Activated CD8-positive, alpha-beta memory T cell treated with anti-CD3 and anti-CD28 coated beads, Interleukin-2, amount 10 ng/mL, durations not matched to agents 7 days and 5 days (primary cell): ENCODE measurements at regions not wholly inside any gene's neighbourhood (a gene's known extent, or its start where the extent isn't known, plus 50 kb on each side); places are given as distances from the start of the nearest gene placed in this dataset.

Experiments used
- ATAC-seq: fragments of 150-1000 bp; cut with Tn5 transposase; one replicate; pipeline ENCODE4 v1.10.0; 2021; ENCODE audit warnings: moderate library complexity
- CTCF ChIA-PET: fragments of 350-600 bp; sonication (Branson Sonifier 250); formaldehyde crosslinking; loops from one replicate; lab custom pipeline; 2021; ENCODE audit warnings: antibody characterized with exemption; lab: Charles Lee
- DNase-seq: peaks from one replicate; pipeline ENCODE4 v3.0.0-alpha.2; 2020
- H3K27ac Mint-ChIP-seq: one replicate; pipeline ENCODE4 v1.8.0; 2021; ENCODE audit warnings: mild to moderate bottlenecking, mixed read lengths
- H3K27me3 Mint-ChIP-seq: one replicate; pipeline ENCODE4 v1.8.0; 2021; ENCODE audit warnings: mixed read lengths
- H3K36me3 Mint-ChIP-seq: one replicate; pipeline ENCODE4 v1.8.0; 2021; ENCODE audit warnings: mild to moderate bottlenecking, mixed read lengths
- H3K4me1 Mint-ChIP-seq: one replicate; pipeline ENCODE4 v1.8.0; 2021; ENCODE audit warnings: mixed read lengths
- H3K4me3 Mint-ChIP-seq: one replicate; pipeline ENCODE4 v1.8.0; 2021; ENCODE audit warnings: mild to moderate bottlenecking, moderate library complexity, mixed read lengths
- H3K9me3 Mint-ChIP-seq: one replicate; pipeline ENCODE4 v1.8.0; 2022; ENCODE audit warnings: low read depth, mixed read lengths

DNA sequence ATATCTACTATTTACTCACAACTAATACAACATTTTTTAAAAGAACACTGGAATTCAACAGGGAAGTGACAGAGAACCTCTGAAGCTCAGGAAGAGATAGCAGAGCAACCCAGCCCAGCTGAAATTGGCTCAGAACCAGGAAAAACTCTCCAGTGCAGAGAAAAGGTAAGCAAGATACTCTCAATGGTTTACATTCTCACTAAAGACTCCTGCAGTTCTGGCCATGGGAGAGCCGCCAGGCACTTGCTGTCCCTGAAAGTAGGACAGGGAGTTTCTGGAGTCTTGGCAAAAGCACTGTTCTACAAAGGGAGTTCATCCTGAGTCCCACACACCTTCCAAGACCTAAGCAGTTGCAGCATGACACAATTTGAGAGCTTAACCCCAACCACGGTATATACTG, 330.8 kb downstream of the TRIM36 start:
- no peaks in the 10 kb centered on the region for H3K27me3 Mint-ChIP-seq
- peaks cover 1% of the 10 kb centered on the region for H3K9me3 Mint-ChIP-seq
- no peak overlapping the region for H3K4me3 Mint-ChIP-seq
- no peaks in the 10 kb centered on the region for H3K4me1 Mint-ChIP-seq
- H3K27ac Mint-ChIP-seq = no peak overlapping the region
- DNase-seq (no peak), ATAC-seq (no peak)
- no peaks in the 10 kb centered on the region for H3K36me3 Mint-ChIP-seq
- CTCF ChIA-PET = no interaction called here

DNA sequence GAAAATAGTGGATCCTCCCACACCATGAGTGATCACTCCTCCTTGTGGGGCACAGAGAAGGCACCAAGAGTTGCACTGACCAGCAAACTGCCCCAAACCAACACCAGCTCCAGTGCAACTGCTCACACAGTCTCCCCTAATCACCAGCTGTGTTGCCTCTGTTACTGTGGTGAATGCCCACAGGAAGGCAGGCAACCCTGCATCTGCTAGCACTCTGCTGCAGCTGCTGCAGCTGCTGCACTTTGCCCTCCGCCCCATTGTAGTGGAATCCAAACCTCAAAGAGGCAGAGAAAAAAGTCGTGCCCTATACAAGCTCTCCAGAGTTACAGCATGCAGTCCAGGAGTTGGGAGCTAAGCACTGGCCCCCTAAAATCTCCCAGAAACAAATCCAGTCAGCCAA, 339.6 kb downstream of the TRIM36 start:
- CTCF ChIA-PET = no interaction called here
- Mint-ChIP-seq H3K27me3 (no peaks in the 10 kb centered on the region), H3K27ac (no peak overlapping the region), H3K36me3 (no peaks in the 10 kb centered on the region), H3K9me3 (peaks cover 4% of the 10 kb centered on the region), H3K4me3 (no peak overlapping the region), H3K4me1 (no peaks in the 10 kb centered on the region)
- DNase-seq = no peak
- no peak for ATAC-seq

DNA sequence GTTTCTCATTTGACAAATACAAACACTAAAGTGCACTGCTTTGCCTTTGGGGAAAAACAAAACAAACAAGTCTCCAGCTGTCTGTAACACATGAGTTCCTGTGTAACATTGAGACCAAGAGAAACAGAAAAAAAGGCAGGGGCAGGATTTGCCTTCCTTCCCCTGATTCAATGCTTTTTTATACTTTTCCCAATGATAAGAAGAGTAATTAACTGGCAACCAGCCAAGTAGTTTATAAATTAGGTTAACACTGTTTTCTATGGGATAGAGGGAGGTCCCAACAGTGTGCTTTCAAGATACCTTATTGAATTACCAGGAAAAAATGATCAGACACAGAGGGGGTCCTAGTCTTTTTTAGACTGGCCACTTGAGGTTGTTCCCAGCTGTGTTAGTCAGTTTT, 346.8 kb downstream of the TRIM36 start:
- CTCF ChIA-PET = no interaction called here
- no peak overlapping the region for H3K27ac Mint-ChIP-seq
- no peak for ATAC-seq
- no peak overlapping the region for H3K4me3 Mint-ChIP-seq
- no peaks in the 10 kb centered on the region for H3K4me1 Mint-ChIP-seq
- no peaks in the 10 kb centered on the region for H3K27me3 Mint-ChIP-seq
- no peaks in the 10 kb centered on the region for H3K9me3 Mint-ChIP-seq
- no peak for DNase-seq
- no peaks in the 10 kb centered on the region for H3K36me3 Mint-ChIP-seq

DNA sequence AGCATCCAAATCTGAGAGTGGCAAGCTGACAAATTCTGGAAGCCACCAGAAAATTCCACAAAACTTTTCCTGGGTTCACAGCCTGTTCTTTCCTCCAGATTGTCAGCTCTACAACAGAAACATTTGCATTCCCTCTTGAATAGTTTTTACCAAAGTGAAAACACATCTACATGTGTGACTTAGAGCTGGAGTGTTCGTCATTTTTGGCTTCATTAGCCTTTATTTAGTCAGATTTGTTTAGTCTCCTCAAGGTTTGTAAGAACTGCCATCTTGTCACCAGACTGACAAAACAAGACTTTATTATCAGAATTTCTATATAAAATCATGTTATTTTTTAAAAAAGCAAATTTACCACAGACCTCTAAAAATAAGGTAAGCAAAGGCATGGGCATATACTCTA, 347.3 kb downstream of the TRIM36 start:
- CTCF ChIA-PET = no interaction called here
- ATAC-seq = no peak
- no peak overlapping the region for H3K27ac Mint-ChIP-seq
- H3K4me3 Mint-ChIP-seq = no peak overlapping the region
- H3K27me3 Mint-ChIP-seq = no peaks in the 10 kb centered on the region
- no peaks in the 10 kb centered on the region for H3K9me3 Mint-ChIP-seq
- no peaks in the 10 kb centered on the region for H3K4me1 Mint-ChIP-seq
- no peak for DNase-seq
- no peaks in the 10 kb centered on the region for H3K36me3 Mint-ChIP-seq

DNA sequence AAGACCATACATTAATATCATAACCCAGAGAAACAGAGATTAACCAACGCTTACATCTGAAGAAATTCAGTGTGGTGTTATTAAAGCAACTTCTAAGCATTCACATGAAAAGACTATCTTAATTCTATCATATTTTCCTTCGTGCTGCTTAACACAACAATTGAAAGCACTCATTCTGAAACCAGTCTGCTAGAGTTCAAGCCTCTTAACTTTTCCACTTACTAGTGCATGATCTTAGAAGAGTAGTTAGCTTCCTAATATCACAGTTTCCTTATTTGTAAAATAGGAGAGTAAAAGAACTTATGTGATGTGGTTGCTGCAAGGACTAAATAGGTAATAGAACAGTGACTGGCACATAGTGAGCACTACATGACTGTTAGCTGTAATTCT, 379.3 kb downstream of the TRIM36 start:
- Mint-ChIP-seq H3K9me3 (no peaks in the 10 kb centered on the region), H3K27me3 (no peaks in the 10 kb centered on the region), H3K27ac (no peak overlapping the region), H3K4me3 (no peak overlapping the region), H3K4me1 (no peaks in the 10 kb centered on the region), H3K36me3 (no peaks in the 10 kb centered on the region)
- DNase-seq (no peak), ATAC-seq (no peak)
- CTCF ChIA-PET = no interaction called here

DNA sequence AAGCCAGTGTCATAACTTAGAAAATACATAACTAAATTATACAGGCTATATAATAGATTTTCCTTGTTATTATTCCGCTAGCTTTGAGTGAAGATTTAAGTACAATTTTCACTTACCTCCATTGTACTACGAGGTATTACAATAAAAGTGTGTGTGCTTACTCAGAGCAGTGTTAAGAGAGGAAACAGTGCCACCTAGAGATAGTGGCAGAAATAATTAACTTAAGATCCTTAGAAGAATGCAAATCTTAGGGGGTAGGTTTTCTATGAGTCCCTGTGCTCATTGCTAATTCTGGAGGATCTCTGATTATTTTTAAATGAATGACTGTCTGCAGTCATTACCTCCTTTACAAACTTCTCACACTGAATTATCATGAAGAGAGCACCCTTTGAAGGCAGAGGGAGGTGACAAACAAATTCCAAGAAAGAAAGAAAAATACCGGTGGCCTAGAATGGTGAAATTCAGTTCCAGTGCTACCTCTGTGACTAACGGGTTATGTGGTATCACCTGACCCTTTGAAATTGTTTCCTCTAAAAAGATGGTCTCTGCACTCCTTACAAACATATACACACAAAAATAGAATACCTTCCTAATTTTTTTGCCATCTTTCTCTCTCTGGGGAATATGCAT, 379.8 kb downstream of the TRIM36 start:
- H3K4me3 Mint-ChIP-seq = no peak overlapping the region
- CTCF ChIA-PET = no interaction called here

DNA sequence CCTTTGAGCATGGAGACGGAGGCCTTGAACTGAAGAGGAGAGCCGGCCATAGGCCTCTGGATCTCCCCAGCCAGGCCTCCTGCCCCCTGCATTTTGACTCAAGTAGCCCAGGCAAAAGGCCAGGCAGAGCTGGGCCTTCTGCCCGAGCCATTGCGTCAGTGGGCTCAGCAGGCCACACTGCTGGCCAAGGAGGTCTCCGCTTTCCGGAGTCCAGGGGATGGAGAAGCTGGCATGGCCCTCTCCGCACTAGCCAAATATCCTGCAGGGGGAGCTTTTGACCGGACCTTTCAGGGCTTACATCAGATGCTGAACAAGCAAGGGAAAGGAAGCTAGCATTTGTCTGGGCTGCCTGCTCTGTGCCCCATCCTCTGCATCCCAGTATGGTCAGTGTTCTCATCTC, 386.8 kb downstream of the TRIM36 start:
- H3K9me3 Mint-ChIP-seq = no peaks in the 10 kb centered on the region
- H3K4me1 Mint-ChIP-seq = no peaks in the 10 kb centered on the region
- H3K27ac Mint-ChIP-seq = no peak overlapping the region
- no peak for DNase-seq
- CTCF ChIA-PET = no interaction called here
- H3K4me3 Mint-ChIP-seq = no peak overlapping the region
- ATAC-seq = no peak
- no peaks in the 10 kb centered on the region for H3K27me3 Mint-ChIP-seq
- no peaks in the 10 kb centered on the region for H3K36me3 Mint-ChIP-seq

More for the DNA sequence above, 379.8 kb downstream of the TRIM36 start:
- Mint-ChIP-seq H3K27ac (no peak overlapping the region), H3K36me3 (no peaks in the 10 kb centered on the region), H3K27me3 (no peaks in the 10 kb centered on the region), H3K4me1 (no peaks in the 10 kb centered on the region), H3K9me3 (no peaks in the 10 kb centered on the region)
- ATAC-seq = no peak
- no peak for DNase-seq

DNA sequence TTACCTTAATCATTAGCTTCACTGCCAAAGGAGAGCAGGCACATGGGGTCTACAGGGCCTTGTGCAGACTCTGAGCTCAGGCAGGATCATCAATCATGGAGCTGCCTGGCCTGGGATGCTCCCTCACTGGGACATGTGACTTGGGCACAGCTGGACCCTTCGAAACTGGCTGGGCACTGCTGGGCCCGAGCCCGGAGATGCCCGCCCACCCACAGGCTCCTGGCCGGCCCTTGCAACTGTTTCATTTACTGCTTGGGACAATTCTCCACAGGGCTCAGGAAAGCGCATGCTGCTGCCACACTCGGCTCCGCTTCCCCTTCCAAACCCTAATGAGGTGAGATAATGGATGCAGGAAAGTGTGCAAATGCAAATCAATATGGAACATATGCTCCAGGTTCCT, 387.5 kb downstream of the TRIM36 start:
- no peaks in the 10 kb centered on the region for H3K9me3 Mint-ChIP-seq
- H3K36me3 Mint-ChIP-seq = no peaks in the 10 kb centered on the region
- CTCF ChIA-PET = no interaction called here
- no peaks in the 10 kb centered on the region for H3K4me1 Mint-ChIP-seq
- no peak overlapping the region for H3K27ac Mint-ChIP-seq
- no peak overlapping the region for H3K4me3 Mint-ChIP-seq
- ATAC-seq (no peak), DNase-seq (no peak)
- H3K27me3 Mint-ChIP-seq = no peaks in the 10 kb centered on the region

DNA sequence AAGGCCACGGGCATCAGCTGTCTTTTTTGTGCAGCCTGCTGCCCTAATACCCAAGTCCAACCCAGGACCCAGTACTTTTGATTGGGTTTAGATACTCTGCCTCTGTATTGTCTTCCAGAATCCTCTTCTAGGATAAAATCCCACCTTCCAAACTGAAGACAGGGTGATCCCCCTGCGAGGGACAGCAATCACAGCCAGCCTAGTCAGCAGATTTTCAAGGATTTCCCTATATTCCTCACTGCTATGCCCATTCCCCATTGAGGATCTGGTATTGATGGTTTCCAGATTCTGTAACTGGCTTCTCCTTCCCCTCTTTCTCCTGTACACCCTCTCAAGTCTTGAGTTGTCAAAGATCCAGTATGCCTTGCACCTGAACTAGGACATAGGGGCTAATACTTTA, 389.4 kb downstream of the TRIM36 start:
- CTCF ChIA-PET = no interaction called here
- H3K27me3 Mint-ChIP-seq = no peaks in the 10 kb centered on the region
- no peak for DNase-seq
- no peak overlapping the region for H3K4me3 Mint-ChIP-seq
- H3K27ac Mint-ChIP-seq = no peak overlapping the region
- no peaks in the 10 kb centered on the region for H3K9me3 Mint-ChIP-seq
- no peak for ATAC-seq
- H3K36me3 Mint-ChIP-seq = no peaks in the 10 kb centered on the region
- H3K4me1 Mint-ChIP-seq = no peaks in the 10 kb centered on the region

DNA sequence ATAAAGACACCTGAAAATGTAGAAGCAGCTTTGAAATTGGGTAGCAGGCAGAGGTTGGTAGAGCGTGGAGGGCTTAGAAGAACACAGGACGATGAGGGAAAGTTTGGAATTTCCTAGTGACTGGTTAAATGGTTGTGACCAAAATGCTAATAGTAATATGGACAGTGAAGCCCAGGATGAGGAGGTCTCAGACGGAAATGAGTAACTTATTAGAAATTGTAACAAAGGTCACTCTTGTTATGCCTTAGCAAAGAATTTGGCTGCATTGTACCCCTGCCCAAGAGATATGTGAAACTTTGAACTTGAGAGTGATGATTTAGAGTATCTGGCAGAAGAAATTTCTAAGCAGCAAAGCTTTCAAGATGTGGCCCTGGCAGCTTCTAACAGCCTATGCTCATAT, 382.5 kb downstream of the KCNN2 start:
- no peak overlapping the region for H3K27ac Mint-ChIP-seq
- CTCF ChIA-PET = no interaction called here
- H3K27me3 Mint-ChIP-seq = no peaks in the 10 kb centered on the region
- no peaks in the 10 kb centered on the region for H3K36me3 Mint-ChIP-seq
- no peaks in the 10 kb centered on the region for H3K9me3 Mint-ChIP-seq
- DNase-seq (no peak), ATAC-seq (no peak)
- no peak overlapping the region for H3K4me3 Mint-ChIP-seq
- H3K4me1 Mint-ChIP-seq = no peaks in the 10 kb centered on the region

DNA sequence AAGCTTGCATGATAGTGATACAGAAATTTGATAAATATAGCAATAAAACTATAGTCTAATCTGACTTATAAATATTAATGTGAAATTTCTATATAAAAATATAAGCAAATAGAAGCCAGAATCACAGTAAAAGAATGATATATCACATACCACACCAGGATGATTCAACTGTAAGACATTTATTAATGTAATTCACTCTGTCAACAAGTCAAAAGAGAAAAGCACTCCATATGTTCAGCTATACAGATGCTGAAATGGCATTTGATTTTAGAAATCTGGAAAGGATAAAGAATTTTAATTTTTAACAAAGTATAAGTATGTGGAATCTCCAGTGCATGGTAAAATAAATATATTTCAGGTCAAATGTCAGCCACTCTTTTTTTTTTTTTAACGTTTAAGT, 372.4 kb downstream of the KCNN2 start:
- H3K4me3 Mint-ChIP-seq = no peak overlapping the region
- no peaks in the 10 kb centered on the region for H3K36me3 Mint-ChIP-seq
- no peak overlapping the region for H3K27ac Mint-ChIP-seq
- CTCF ChIA-PET = no interaction called here
- DNase-seq (no peak), ATAC-seq (no peak)
- no peaks in the 10 kb centered on the region for H3K27me3 Mint-ChIP-seq
- H3K4me1 Mint-ChIP-seq = no peaks in the 10 kb centered on the region
- H3K9me3 Mint-ChIP-seq = no peaks in the 10 kb centered on the region

DNA sequence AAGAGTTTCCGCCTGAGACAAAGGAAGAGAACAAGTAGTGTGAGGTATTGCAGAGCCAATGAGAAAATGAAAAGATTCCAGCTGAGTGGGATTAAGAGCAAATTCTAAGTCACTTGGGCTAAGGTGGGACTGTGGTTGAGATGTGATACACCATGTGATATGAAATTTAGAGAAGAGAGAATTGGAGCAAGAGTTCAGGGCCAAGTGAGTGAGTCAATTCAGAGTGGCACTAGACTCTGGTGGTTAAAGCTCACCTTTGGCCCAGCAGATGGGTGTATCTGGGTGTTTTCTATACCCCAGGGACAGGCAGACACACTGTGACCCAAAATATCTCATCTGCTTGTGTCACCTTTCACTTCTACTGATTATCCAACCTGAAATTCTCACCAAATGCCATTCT, 368.1 kb downstream of the KCNN2 start:
- Mint-ChIP-seq H3K36me3 (no peaks in the 10 kb centered on the region), H3K27me3 (no peaks in the 10 kb centered on the region), H3K4me3 (no peak overlapping the region), H3K27ac (no peak overlapping the region), H3K4me1 (no peaks in the 10 kb centered on the region), H3K9me3 (no peaks in the 10 kb centered on the region)
- ATAC-seq (no peak), DNase-seq (no peak)
- CTCF ChIA-PET = interaction anchor here (1.4 kb wide), 1 partner anchor 12 kb away, joined by 3 read pairs; no protein-coding TSS in a partner anchor

DNA sequence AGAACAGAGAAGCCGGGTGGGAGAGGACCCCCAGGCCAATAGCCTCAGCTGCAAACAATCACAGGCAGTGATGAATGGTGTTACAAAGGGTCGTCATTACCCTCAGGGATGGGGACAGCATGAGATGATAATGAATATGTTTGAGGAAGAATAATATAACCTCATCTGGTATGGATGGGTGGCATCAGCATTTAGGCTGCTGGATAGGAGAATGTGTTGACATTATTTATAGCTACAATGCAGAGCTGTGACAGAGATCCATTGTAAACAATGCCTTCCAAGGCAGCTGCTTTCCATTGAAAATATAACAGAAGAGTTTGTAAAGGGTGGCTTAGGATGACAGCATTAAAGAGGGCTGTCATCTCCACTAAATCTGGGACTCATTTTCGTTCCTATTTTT, 365.5 kb downstream of the KCNN2 start:
- Mint-ChIP-seq H3K4me1 (no peaks in the 10 kb centered on the region), H3K4me3 (no peak overlapping the region), H3K36me3 (no peaks in the 10 kb centered on the region), H3K27me3 (no peaks in the 10 kb centered on the region), H3K27ac (no peak overlapping the region), H3K9me3 (no peaks in the 10 kb centered on the region)
- DNase-seq (no peak), ATAC-seq (no peak)
- CTCF ChIA-PET = no interaction called here

DNA sequence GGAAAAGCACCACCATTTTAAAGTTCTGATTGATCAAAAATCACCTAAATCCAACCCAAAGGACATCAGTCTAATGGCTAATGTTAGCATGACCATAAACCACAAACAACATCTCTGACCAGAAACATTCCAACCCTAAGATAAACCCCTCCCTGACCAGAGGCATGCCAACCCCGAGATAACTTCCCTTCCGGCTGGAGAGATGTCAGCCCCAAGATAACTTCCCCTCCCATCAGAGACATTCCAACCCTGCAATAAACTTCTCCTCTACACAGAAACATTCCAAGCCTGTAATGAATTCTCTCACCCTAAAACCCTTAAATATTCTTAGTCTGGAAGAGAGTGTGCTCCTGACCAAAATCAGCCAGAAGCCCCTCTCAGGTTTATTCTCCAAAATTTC, 364.3 kb downstream of the KCNN2 start:
- Mint-ChIP-seq H3K27me3 (no peaks in the 10 kb centered on the region), H3K36me3 (no peaks in the 10 kb centered on the region)
- no peak for ATAC-seq

DNA sequence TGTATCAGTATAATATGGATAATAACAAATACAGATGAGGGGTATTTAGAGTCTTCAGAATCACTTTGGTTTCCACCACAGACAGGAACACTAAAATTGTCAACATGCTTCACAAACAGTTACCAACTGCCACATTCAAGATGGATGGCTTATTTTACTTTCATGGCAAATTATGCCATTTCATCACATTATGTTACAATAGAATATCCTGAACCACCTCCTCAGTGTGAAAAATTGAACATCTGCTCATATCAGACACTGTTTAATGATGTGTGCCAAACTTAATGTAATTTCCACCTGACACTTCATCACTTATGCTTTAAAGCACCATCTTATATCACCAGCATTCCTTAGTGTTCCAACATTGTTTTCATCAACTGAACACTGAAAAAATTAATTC, 357.4 kb downstream of the KCNN2 start:
- CTCF ChIA-PET = no interaction called here
- no peak overlapping the region for H3K27ac Mint-ChIP-seq
- ATAC-seq (no peak), DNase-seq (no peak)
- no peaks in the 10 kb centered on the region for H3K4me1 Mint-ChIP-seq
- H3K27me3 Mint-ChIP-seq = no peaks in the 10 kb centered on the region
- H3K9me3 Mint-ChIP-seq = peaks cover 7% of the 10 kb centered on the region
- H3K4me3 Mint-ChIP-seq = no peak overlapping the region
- no peaks in the 10 kb centered on the region for H3K36me3 Mint-ChIP-seq

More for the DNA sequence above, 364.3 kb downstream of the KCNN2 start:
- Mint-ChIP-seq H3K27ac (no peak overlapping the region), H3K4me3 (no peak overlapping the region), H3K4me1 (no peaks in the 10 kb centered on the region), H3K9me3 (no peaks in the 10 kb centered on the region)
- CTCF ChIA-PET = no interaction called here
- no peak for DNase-seq
